ENCODE measurements at regions not wholly inside any gene's neighbourhood (a gene's known extent, or its start where the extent isn't known, plus 50 kb on each side); places are given as distances from the start of the nearest gene placed in this dataset.
"Not testable (repeated sequence)": the region's sequence is repeated elsewhere in the genome, so short reads cannot be mapped to it uniquely, and the experiment has no call there.

DNA sequence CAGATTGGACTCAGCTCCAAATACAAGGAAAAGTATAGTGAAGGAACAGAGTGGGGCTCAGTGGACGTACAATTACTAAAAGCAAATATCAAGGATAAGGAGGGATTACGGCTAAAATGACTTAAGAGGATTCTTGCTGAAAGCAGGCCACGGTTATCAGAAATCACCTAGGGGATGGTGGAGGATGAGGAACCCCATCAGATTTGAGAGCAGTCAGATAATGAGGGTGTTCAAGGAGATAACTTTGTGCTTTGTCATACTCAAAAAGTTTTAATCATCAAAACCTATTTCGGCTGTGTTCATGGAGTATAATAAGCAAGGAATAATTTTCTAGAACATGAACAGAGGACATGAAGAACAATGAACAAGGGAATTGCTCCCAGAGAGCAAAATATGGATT is 275.8 kb downstream of the SEMA3D start:
- Histone ChIP-seq H3F3A (ENCODE audit: low read depth) (no peaks in the 10 kb centered on the region), H3K4me2 (no peak overlapping the region), H3K27ac (no peak overlapping the region), H3K9me3 (ENCODE audit: low read depth) (no peaks in the 10 kb centered on the region), H3K9ac (no peak overlapping the region), H3K79me2 (ENCODE audit: low read depth) (no peaks in the 10 kb centered on the region), H3K4me1 (no peaks in the 10 kb centered on the region), H2AFZ (replicated peaks) (no peak overlapping the region), H3K27me3 (no peaks in the 10 kb centered on the region), H3K36me3 (no peaks in the 10 kb centered on the region), H3K4me3 (no peak overlapping the region), H4K20me1 (ENCODE audit: low read depth) (no peaks in the 10 kb centered on the region)
- H3K4me1 Mint-ChIP-seq, result no peaks in the 10 kb centered on the region
- H3K4me3 Mint-ChIP-seq, result no peak overlapping the region
- H3K27ac Mint-ChIP-seq, result no peak overlapping the region
- TF ChIP-seq EZH2 (IDR thresholded peaks at IDR 0.05), result no peak
- H3K36me3 Mint-ChIP-seq, result no peaks in the 10 kb centered on the region
- no peaks in the 10 kb centered on the region for H3K27me3 Mint-ChIP-seq (ENCODE audit: insufficient read depth, low read depth)
- no peaks in the 10 kb centered on the region for H3K9me3 Mint-ChIP-seq
- DNase-seq (ENCODE audit: low spot score), result no peak

DNA sequence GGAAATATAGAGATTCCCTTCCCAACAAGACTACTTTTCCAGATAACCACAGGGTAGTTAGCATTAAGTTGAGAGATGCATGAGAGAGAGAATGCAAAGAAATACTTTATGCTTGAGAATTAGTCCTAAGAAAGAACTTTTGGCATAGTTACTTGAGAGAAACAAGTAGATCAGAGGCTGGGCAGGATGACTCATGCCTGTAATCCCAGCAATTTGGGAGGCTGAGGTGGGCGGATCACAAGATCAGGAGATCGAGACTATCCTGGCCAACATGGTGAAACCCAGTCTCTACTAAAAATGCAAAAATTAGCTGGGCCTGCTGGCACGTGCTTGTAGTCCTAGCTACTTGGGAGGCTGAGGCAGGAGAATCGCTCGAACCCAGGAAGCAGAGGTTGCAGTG is 276.5 kb downstream of the SEMA3D start:
- not testable (repeated sequence) for H3K9me3 ChIP-seq (ENCODE audit: low read depth); H3K79me2 ChIP-seq (ENCODE audit: low read depth); H3K4me1 ChIP-seq; H3K9ac ChIP-seq; H3K4me1 Mint-ChIP-seq; H3K4me3 ChIP-seq; H3K27ac ChIP-seq; H3K36me3 Mint-ChIP-seq; H3K27me3 Mint-ChIP-seq (ENCODE audit: insufficient read depth, low read depth); H3K4me2 ChIP-seq; H3K27ac Mint-ChIP-seq; H3K36me3 ChIP-seq; DNase-seq (ENCODE audit: low spot score); H3K4me3 Mint-ChIP-seq; H3K27me3 ChIP-seq; H3K9me3 Mint-ChIP-seq; H4K20me1 ChIP-seq (ENCODE audit: low read depth); H3F3A ChIP-seq (ENCODE audit: low read depth); H2AFZ ChIP-seq (replicated peaks)

DNA sequence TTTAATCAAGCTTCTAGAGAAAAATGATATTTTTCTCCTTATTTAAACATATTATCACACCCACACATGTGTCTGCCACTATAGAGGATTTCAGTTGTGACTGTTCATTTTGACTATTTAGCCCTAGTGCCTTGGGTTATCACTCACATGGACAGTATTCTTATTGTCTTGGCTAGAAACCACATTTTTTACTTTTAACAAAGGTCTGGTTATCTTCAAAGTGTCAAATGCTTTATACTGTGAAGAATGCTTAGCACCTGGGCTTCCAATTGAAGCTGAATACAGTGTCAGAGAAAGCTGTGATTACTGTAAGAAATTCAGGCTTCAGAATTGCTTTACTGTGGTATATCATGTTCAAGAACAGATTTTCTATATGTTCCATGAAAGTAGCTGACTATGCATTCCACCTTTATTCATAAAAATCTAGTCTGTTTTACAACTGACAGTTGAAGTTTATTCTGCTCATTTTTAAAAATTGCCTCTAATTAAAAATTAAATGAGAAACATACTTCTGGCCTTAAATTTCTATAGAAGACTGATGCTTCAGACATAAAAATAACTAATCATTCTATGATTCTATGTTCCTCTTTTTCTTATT is 278.6 kb downstream of the SEMA3D start:
- Histone ChIP-seq H3K27me3 (no peaks in the 10 kb centered on the region), H3K4me2 (no peak overlapping the region), H3K36me3 (no peaks in the 10 kb centered on the region), H3F3A (ENCODE audit: low read depth) (no peaks in the 10 kb centered on the region), H3K79me2 (ENCODE audit: low read depth) (no peaks in the 10 kb centered on the region), H4K20me1 (ENCODE audit: low read depth) (no peaks in the 10 kb centered on the region), H2AFZ (replicated peaks) (no peak overlapping the region), H3K9ac (no peak overlapping the region), H3K4me3 (no peak overlapping the region), H3K9me3 (ENCODE audit: low read depth) (no peaks in the 10 kb centered on the region), H3K27ac (no peak overlapping the region), H3K4me1 (no peaks in the 10 kb centered on the region)
- no peaks in the 10 kb centered on the region for H3K36me3 Mint-ChIP-seq
- no peak overlapping the region for H3K27ac Mint-ChIP-seq
- no peaks in the 10 kb centered on the region for H3K9me3 Mint-ChIP-seq
- no peak overlapping the region for H3K4me3 Mint-ChIP-seq
- DNase-seq (ENCODE audit: low spot score), result no peak
- H3K27me3 Mint-ChIP-seq (ENCODE audit: insufficient read depth, low read depth), result no peaks in the 10 kb centered on the region
- H3K4me1 Mint-ChIP-seq, result no peaks in the 10 kb centered on the region
- TF ChIP-seq EZH2 (IDR thresholded peaks at IDR 0.05) (no peak), EZH2phosphoT487 (IDR thresholded peaks at IDR 0.05) (no peak)
- TF ChIP-seq, protein P1, sequence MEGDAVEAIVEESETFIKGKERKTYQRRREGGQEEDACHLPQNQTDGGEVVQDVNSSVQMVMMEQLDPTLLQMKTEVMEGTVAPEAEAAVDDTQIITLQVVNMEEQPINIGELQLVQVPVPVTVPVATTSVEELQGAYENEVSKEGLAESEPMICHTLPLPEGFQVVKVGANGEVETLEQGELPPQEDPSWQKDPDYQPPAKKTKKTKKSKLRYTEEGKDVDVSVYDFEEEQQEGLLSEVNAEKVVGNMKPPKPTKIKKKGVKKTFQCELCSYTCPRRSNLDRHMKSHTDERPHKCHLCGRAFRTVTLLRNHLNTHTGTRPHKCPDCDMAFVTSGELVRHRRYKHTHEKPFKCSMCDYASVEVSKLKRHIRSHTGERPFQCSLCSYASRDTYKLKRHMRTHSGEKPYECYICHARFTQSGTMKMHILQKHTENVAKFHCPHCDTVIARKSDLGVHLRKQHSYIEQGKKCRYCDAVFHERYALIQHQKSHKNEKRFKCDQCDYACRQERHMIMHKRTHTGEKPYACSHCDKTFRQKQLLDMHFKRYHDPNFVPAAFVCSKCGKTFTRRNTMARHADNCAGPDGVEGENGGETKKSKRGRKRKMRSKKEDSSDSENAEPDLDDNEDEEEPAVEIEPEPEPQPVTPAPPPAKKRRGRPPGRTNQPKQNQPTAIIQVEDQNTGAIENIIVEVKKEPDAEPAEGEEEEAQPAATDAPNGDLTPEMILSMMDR (IDR thresholded peaks at IDR 0.05), result no peak

DNA sequence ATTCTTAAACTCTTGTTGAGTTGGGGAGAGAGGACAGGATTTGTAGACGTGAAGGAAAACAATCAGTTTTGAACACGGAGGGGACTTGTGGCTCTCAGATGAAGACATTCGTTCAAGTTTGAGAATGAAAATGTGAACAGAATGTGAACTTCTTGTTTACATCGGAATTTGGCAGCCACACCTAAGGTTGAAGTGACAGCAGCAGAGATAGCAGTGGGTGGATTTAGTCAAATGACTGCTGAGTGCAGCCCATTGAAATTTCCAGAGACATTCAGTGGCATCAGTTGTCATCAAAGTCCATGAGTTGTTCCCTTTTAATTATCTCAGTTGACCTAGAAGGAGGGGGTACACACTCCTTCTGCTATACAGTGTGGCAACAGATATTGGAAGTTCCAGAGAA is 280.0 kb downstream of the SEMA3D start:
- Mint-ChIP-seq H3K4me1 (no peaks in the 10 kb centered on the region), H3K27ac (no peak overlapping the region), H3K9me3 (no peaks in the 10 kb centered on the region), H3K27me3 (ENCODE audit: insufficient read depth, low read depth) (no peaks in the 10 kb centered on the region), H3K4me3 (no peak overlapping the region), H3K36me3 (no peaks in the 10 kb centered on the region)
- DNase-seq (ENCODE audit: low spot score), result no peak
- Histone ChIP-seq H3K27ac (no peak overlapping the region), H3K9ac (no peak overlapping the region), H3F3A (ENCODE audit: low read depth) (no peaks in the 10 kb centered on the region), H3K79me2 (ENCODE audit: low read depth) (no peaks in the 10 kb centered on the region), H3K27me3 (no peaks in the 10 kb centered on the region), H3K4me3 (no peak overlapping the region), H3K9me3 (ENCODE audit: low read depth) (no peaks in the 10 kb centered on the region), H4K20me1 (ENCODE audit: low read depth) (no peaks in the 10 kb centered on the region), H3K4me1 (no peaks in the 10 kb centered on the region), H3K36me3 (no peaks in the 10 kb centered on the region), H2AFZ (replicated peaks) (no peak overlapping the region), H3K4me2 (no peak overlapping the region)
- TF ChIP-seq, protein P1 (IDR thresholded peaks at IDR 0.05), result no peak
- TF ChIP-seq EZH2 (IDR thresholded peaks at IDR 0.05) (no peak), EZH2phosphoT487 (IDR thresholded peaks at IDR 0.05) (no peak)

Measured in neural progenitor cell (in vitro differentiated cells).